Suprapubic skin (tissue), 4 donors: ENCODE measurements at regions not wholly inside any gene's neighbourhood (a gene's known extent, or its start where the extent isn't known, plus 50 kb on each side); places are given as distances from the start of the nearest gene placed in this dataset.

Experiments used
- DNase-seq, 2 donors: peaks; one replicate each; pipeline ENCODE4 v3.0.0-alpha.2; 2019; ENCODE audit warnings: low spot score in 2 of 2
- H3K27ac ChIP-seq: fragments of 200-600 bp; sonication (generic); one replicate; pipeline ENCODE4 v1.5.1; 2019
- H3K27me3 ChIP-seq: fragments of 200-600 bp; sonication (generic); one replicate; pipeline ENCODE4 v1.5.1; 2019
- H3K36me3 ChIP-seq: fragments of 200-600 bp; sonication (generic); one replicate; pipeline ENCODE4 v1.5.1; 2019
- H3K4me1 ChIP-seq: fragments of 200-600 bp; sonication (generic); one replicate; pipeline ENCODE4 v1.5.1; 2019
- H3K4me3 ChIP-seq: fragments of 200-600 bp; sonication (generic); one replicate; pipeline ENCODE4 v1.5.1; 2019; ENCODE audit warnings: mild to moderate bottlenecking
- H3K9me3 ChIP-seq: fragments of 200-600 bp; sonication (generic); one replicate; pipeline ENCODE4 v1.5.1; 2019
- EP300 ChIP-seq: sonication (generic); formaldehyde crosslinking; IDR thresholded peaks from one replicate; pipeline ENCODE4 v1.6.1; 2017; ENCODE audit warnings: antibody characterized with exemption
- POLR2A ChIP-seq, 2 donors: fragments of 450-650 bp; IDR thresholded peaks; one replicate each; pipeline ENCODE4 v1.6.1; 2017; ENCODE audit warnings: antibody characterized with exemption in 2 of 2, mild to moderate bottlenecking in 2 of 2, moderate library complexity in 2 of 2
- POLR2AphosphoS5 ChIP-seq, 3 donors: sonication (generic); formaldehyde crosslinking; IDR thresholded peaks; one replicate each; pipeline ENCODE4 v1.6.1; 2017; ENCODE audit warnings: antibody characterized with exemption in 3 of 3
- WGBS: methylation state at CpG from one replicate; pipeline ENCODE4 v1.1.5; 2018; 5-methylcytosine and 5-hydroxymethylcytosine counted together
- TF ChIP-seq, protein P1 (sequence below), 2 donors: fragments of 200-600 bp in 1 of 2; fragments of 450-650 bp in 1 of 2; sonication (generic) in 1 of 2; IDR thresholded peaks; one replicate each; pipeline ENCODE4 v1.5.1; 2016 to 2019; ENCODE audit warnings: antibody characterized with exemption in 2 of 2, mild to moderate bottlenecking in 1 of 2, moderate library complexity in 1 of 2

DNA sequence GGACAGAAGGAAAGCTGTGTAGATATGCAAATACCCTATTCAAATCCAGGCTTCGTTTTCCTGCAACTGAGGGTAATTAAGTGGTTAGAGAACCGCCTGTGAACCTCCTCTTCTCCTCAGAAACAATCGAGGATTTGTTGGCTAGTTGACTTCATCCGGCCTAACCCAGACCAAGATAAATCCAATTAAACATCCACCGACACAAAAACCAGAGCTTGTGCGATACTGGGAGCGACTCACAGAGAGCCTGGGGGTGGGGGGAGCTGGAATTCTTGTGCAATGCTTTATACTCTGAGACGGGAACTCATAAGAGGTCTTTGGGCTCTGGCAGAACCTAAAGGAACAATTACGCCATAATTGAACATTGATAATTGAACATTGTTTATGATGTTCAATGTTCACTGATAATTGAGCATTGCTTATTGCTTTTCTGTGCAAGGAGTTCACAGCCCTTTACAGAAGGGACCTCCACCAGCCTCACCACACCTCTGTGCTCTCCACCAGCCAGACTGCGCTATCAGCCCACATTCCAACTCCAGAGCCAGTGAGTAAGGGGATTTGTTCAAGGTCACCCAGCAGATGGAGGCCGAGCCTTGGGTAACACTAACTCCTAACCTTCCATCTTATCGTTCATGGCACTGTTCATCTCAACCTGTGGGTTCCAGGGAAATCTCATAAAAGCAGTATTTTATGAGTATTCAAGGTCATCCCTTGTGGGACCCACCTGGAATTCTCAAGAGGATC, 429.6 kb upstream of the JARID2 start:
- Histone ChIP-seq H3K9me3 (no peaks in the 10 kb centered on the region), H3K36me3 (no peaks in the 10 kb centered on the region), H3K4me3 (no peak overlapping the region), H3K27me3 (no peaks in the 10 kb centered on the region), H3K4me1 (no peaks in the 10 kb centered on the region), H3K27ac (no peak overlapping the region)
- TF ChIP-seq EP300: no peak
- TF ChIP-seq POLR2AphosphoS5 (IDR thresholded peaks at IDR 0.05): no peak
- TF ChIP-seq, protein P1, sequence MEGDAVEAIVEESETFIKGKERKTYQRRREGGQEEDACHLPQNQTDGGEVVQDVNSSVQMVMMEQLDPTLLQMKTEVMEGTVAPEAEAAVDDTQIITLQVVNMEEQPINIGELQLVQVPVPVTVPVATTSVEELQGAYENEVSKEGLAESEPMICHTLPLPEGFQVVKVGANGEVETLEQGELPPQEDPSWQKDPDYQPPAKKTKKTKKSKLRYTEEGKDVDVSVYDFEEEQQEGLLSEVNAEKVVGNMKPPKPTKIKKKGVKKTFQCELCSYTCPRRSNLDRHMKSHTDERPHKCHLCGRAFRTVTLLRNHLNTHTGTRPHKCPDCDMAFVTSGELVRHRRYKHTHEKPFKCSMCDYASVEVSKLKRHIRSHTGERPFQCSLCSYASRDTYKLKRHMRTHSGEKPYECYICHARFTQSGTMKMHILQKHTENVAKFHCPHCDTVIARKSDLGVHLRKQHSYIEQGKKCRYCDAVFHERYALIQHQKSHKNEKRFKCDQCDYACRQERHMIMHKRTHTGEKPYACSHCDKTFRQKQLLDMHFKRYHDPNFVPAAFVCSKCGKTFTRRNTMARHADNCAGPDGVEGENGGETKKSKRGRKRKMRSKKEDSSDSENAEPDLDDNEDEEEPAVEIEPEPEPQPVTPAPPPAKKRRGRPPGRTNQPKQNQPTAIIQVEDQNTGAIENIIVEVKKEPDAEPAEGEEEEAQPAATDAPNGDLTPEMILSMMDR (IDR thresholded peaks at IDR 0.05): no peak
- TF ChIP-seq POLR2A (IDR thresholded peaks at IDR 0.05): no peak
- 78% methylated on average over 12 of the region's 12 CpGs for WGBS
- DNase-seq: no peak

DNA sequence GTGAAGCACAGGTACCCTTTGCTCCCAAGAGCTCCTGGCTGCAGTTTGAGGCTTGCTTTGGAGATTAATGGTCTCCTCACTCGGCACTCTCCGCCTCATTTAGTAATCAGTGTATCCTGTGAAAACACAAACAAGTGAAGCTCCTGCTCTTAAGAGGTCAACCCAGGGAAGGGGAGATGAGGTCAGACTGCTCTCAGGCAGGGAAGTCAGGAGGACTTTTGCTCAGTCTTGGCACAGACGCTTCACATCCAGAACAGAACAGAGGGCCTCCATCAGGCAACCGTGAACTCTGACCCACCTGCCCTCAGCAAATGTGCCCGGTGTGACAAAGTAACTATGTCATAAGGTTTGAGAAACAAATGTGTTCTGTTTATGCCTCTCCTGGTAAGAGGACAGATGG, 428.8 kb upstream of the JARID2 start:
- H3K27ac ChIP-seq: no peak overlapping the region
- no peak for TF ChIP-seq POLR2A (IDR thresholded peaks at IDR 0.05)
- TF ChIP-seq POLR2AphosphoS5 (IDR thresholded peaks at IDR 0.05): no peak
- TF ChIP-seq EP300: no peak
- TF ChIP-seq, protein P1 (IDR thresholded peaks at IDR 0.05): no peak
- H3K4me3 ChIP-seq: no peak overlapping the region
- no peaks in the 10 kb centered on the region for H3K36me3 ChIP-seq
- no peaks in the 10 kb centered on the region for H3K27me3 ChIP-seq
- H3K9me3 ChIP-seq: no peaks in the 10 kb centered on the region
- no peak for DNase-seq
- 100% methylated on average over 2 of the region's 5 CpGs for WGBS
- H3K4me1 ChIP-seq: no peaks in the 10 kb centered on the region

- TF ChIP-seq POLR2AphosphoS5 (IDR thresholded peaks at IDR 0.05): no peak
- no peak for TF ChIP-seq EP300
- no peak for TF ChIP-seq POLR2A (IDR thresholded peaks at IDR 0.05)
- TF ChIP-seq, protein P1 (IDR thresholded peaks at IDR 0.05): no peak
- 64% methylated on average over 9 of the region's 10 CpGs for WGBS
- no peak for DNase-seq
- Histone ChIP-seq H3K4me1 (no peaks in the 10 kb centered on the region), H3K9me3 (no peaks in the 10 kb centered on the region), H3K4me3 (no peak overlapping the region), H3K27me3 (no peaks in the 10 kb centered on the region), H3K27ac (no peak overlapping the region), H3K36me3 (no peaks in the 10 kb centered on the region)
Observed at GRCh38 chr6:14818422-14818884, 427.4 kb upstream of the JARID2 start.

DNA sequence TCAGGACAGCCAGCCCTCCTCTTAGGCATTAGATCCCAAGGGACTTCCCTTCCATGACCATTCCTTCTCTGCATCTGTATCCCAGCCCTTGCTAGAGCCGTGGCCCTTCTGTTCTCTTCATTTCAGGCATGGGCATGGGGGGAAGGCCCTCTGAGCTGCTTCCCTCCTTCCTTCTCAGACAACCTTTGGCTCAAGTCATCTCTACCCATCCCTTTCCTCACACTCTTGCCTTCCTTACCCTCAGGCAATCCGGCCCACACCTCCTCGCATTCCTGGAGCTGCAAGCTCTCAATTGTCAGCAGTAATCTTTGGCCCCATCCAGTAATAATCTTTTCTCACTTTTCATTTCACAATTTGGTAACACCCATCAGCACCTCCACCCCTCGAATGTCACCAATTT, 426.9 kb upstream of the JARID2 start:
- Histone ChIP-seq H3K9me3 (no peaks in the 10 kb centered on the region), H3K27me3 (no peaks in the 10 kb centered on the region), H3K4me1 (peaks cover 2% of the 10 kb centered on the region), H3K4me3 (no peak overlapping the region), H3K27ac (no peak overlapping the region), H3K36me3 (no peaks in the 10 kb centered on the region)
- 68% methylated on average over 4 of the region's 4 CpGs for WGBS
- TF ChIP-seq POLR2A (IDR thresholded peaks at IDR 0.05) (no peak), POLR2AphosphoS5 (IDR thresholded peaks at IDR 0.05) (no peak), EP300 (no peak)
- TF ChIP-seq, protein P1 (IDR thresholded peaks at IDR 0.05): no peak
- DNase-seq: no peak

- 95% methylated on average over 12 of the region's 12 CpGs for WGBS
- Histone ChIP-seq H3K36me3 (no peaks in the 10 kb centered on the region), H3K27me3 (no peaks in the 10 kb centered on the region), H3K4me3 (no peak overlapping the region), H3K27ac (no peak overlapping the region), H3K9me3 (no peaks in the 10 kb centered on the region), H3K4me1 (peaks cover 7% of the 10 kb centered on the region)
- TF ChIP-seq POLR2A (IDR thresholded peaks at IDR 0.05): no peak
- TF ChIP-seq EP300: no peak
- TF ChIP-seq, protein P1 (IDR thresholded peaks at IDR 0.05): no peak
- no peak for TF ChIP-seq POLR2AphosphoS5 (IDR thresholded peaks at IDR 0.05)
- no peak for DNase-seq
Observed at GRCh38 chr6:14819840-14820420, 425.9 kb upstream of the JARID2 start.
